ENCODE measurements at regions not wholly inside any gene's neighbourhood (a gene's known extent, or its start where the extent isn't known, plus 50 kb on each side); places are given as distances from the start of the nearest gene placed in this dataset.

DNA sequence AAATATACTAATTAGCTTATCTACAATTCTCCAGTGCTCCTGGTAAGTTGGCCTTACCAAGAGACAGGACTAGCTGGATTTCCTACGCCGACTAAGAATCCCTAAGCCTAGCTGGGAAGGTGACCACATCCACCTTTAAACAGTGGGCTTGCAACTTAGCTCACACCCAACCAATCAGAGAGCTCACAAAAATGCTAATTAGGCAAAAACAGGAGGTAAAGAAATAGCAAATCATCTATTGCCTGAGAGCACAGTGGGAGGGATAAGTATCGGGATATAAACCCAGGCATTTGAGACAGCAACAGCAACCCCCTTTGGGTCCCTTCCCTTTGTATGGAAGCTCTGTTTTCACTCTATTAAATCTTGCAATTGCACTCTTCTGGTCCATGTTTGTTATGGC, 1025.0 kb downstream of the RAB28 start:
- TF ChIP-seq CTCF (IDR thresholded peaks at IDR 0.05; ENCODE audit: low read depth, low read length, missing control alignments) = no peak
- no peak for DNase-seq (ENCODE audit: extremely low read depth, low read depth)
- no peak overlapping the region for H3K4me3 ChIP-seq (replicated peaks; ENCODE audit: low read depth, low read length)

DNA sequence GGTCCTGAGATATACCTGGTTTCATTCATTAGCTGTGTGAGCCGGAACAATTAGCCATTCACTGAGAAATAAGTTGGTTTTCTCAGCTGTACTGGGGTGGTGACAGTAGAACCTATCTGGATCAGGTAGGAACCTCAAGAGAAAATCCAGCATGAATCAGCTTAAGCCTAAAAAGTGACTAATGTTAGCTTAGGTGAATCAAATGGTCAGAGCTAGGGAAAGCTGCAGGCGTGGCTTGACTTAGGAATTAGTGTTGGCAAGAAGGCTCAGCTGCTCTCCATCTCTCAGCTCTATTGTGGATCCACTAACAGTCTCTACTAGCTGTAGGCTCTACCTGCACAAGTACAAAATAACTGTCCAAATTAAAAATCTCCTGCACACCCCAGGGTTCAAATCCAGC, 1025.5 kb downstream of the RAB28 start:
- TF ChIP-seq CTCF (IDR thresholded peaks at IDR 0.05; ENCODE audit: low read depth, low read length, missing control alignments) = no peak

DNA sequence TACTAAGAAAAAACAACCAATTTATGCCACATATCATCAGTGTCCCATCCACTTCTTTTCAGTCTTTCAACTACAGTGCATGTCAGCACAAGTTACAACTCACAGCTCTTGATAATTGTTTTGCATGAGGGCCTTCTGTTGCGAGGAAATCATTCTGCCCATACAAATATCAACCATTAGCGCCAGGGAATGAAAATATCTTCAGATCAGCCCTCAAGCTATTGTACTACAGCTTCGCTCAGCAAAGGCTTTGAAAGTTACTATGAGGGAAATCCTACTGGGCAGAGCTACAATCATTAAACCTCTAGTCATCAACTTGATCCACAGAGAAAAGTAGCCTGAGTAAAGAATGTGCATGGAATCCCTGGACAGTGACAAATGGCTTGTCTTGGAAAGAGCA, 1023.6 kb upstream of the HS3ST1 start:
- no peak overlapping the region for H3K4me3 ChIP-seq (replicated peaks; ENCODE audit: low read depth, low read length)
- DNase-seq (ENCODE audit: extremely low read depth, low read depth) = no peak
- no peak for TF ChIP-seq CTCF (IDR thresholded peaks at IDR 0.05; ENCODE audit: low read depth, low read length, missing control alignments)

More for the DNA sequence above, 1025.5 kb downstream of the RAB28 start:
- DNase-seq (ENCODE audit: extremely low read depth, low read depth) = no peak
- H3K4me3 ChIP-seq (replicated peaks; ENCODE audit: low read depth, low read length) = no peak overlapping the region

GRCh38 chr4:12447451-12447850, 1018.8 kb upstream of the HS3ST1 start:
- H3K4me3 ChIP-seq (replicated peaks; ENCODE audit: low read depth, low read length) = no peak overlapping the region
- no peak for TF ChIP-seq CTCF (IDR thresholded peaks at IDR 0.05; ENCODE audit: low read depth, low read length, missing control alignments)
- DNase-seq (ENCODE audit: extremely low read depth, low read depth) = no peak

DNA sequence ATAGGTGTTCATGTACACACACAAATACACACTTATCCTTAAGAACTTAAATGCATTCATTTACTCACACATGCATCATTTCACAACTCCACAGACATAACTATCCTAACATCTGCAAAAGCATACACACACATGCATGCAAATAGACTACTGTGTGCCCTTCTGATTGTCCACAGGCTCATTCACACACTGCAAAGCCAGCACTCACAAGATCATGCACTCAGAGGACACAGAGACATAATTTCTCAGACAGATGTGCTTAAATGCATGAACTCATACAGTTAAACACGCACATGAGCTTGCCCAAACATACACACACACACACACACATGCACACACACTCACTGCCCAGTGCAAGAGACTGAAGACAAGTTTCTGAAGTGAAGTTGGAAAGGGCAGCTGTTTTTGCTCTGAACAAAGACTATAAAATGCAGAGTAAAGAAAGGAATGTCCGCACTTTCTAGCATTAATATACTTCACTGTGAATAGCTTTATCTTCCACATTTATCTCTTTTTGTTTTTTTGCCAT, 1018.0 kb upstream of the HS3ST1 start:
- DNase-seq (ENCODE audit: extremely low read depth, low read depth) = no peak
- TF ChIP-seq CTCF (IDR thresholded peaks at IDR 0.05; ENCODE audit: low read depth, low read length, missing control alignments) = no peak

DNA sequence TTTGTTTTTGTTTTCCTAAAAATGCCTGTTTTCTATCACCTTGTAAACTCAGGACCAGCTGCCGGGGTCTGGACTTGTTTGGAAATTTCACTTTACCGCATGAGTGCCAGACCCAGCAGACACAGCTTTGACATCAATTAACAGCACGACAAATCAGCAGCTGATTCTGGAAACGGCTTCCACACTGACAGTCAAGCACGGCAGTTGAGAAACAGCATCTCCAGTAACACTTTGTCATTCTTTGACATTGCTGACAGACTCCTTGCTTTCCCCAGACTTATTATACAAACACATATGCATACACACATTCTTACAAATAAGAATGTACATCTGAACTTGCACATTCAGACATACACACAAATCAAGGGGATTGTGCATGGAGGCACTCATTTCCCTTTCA, 1017.6 kb upstream of the HS3ST1 start:
- H3K4me3 ChIP-seq (replicated peaks; ENCODE audit: low read depth, low read length) = no peak overlapping the region
- no peak for DNase-seq (ENCODE audit: extremely low read depth, low read depth)
- no peak for TF ChIP-seq CTCF (IDR thresholded peaks at IDR 0.05; ENCODE audit: low read depth, low read length, missing control alignments)

More for the DNA sequence above, 1018.0 kb upstream of the HS3ST1 start:
- H3K4me3 ChIP-seq (replicated peaks; ENCODE audit: low read depth, low read length) = no peak overlapping the region

DNA sequence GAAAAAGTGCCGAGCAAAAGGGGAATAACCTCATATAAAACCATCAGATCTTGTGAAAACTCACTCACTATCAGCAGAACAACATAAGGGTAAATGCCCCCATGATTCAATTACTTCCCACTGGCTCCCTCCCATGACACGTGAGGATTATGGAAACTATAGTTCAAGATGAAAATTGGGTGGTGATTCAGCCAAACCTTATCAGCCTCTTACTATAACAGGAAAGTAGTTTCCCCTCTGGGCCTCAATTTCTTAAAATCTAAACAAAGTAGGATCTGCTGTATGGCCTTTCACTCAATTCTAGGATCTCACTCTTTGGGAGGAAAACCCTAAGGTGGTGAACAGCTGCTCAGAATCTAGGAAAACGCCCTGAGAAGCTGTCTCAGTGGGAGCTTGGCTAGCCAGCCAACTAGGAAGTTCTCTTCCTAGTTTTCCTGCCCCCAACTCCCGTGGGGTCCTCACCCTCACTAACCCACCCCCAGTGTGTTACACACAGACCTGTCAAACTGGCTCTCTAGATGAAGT, 1017.1 kb upstream of the HS3ST1 start:
- H3K4me3 ChIP-seq (replicated peaks; ENCODE audit: low read depth, low read length) = no peak overlapping the region
- no peak for DNase-seq (ENCODE audit: extremely low read depth, low read depth)
- TF ChIP-seq CTCF (IDR thresholded peaks at IDR 0.05; ENCODE audit: low read depth, low read length, missing control alignments) = no peak

Data from HFF-Myc (cell line).